GM20000 (cell line): ENCODE measurements at regions not wholly inside any gene's neighbourhood (a gene's known extent, or its start where the extent isn't known, plus 50 kb on each side); places are given as distances from the start of the nearest gene placed in this dataset.

Source experiments
- DNase-seq: peaks from one replicate; pipeline ENCODE4 v3.0.0; 2012; ENCODE audit warnings: low spot score
- TF ChIP-seq, protein P1 (sequence below): IDR thresholded peaks from 2 replicates; pipeline ENCODE4 v1.5.1; 2012; ENCODE audit warnings: mild to moderate bottlenecking, control low read depth; ENCODE audit errors: extremely low read depth, missing control alignments

DNA sequence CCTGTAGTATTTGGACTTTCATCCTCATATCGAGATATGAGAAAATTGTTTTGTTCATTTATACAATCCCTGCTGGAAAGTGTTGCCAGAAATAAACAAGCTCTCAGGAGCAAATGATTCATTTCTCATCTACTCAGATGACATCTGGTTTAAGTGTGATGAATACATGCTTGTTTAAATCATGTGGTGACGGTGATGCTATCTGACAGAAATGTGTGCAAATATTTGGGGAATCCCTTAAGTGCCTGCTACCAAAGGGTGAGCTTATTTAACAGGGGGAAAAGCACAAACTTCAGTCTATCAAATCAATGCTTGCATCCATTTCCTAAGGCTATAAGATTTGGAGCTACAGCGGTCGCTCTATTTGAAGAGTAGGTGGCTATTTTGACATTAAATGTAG, 368.3 kb upstream of the SASH1 start:
- TF ChIP-seq, protein P1, sequence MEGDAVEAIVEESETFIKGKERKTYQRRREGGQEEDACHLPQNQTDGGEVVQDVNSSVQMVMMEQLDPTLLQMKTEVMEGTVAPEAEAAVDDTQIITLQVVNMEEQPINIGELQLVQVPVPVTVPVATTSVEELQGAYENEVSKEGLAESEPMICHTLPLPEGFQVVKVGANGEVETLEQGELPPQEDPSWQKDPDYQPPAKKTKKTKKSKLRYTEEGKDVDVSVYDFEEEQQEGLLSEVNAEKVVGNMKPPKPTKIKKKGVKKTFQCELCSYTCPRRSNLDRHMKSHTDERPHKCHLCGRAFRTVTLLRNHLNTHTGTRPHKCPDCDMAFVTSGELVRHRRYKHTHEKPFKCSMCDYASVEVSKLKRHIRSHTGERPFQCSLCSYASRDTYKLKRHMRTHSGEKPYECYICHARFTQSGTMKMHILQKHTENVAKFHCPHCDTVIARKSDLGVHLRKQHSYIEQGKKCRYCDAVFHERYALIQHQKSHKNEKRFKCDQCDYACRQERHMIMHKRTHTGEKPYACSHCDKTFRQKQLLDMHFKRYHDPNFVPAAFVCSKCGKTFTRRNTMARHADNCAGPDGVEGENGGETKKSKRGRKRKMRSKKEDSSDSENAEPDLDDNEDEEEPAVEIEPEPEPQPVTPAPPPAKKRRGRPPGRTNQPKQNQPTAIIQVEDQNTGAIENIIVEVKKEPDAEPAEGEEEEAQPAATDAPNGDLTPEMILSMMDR = no peak
- DNase-seq = no peak

DNA sequence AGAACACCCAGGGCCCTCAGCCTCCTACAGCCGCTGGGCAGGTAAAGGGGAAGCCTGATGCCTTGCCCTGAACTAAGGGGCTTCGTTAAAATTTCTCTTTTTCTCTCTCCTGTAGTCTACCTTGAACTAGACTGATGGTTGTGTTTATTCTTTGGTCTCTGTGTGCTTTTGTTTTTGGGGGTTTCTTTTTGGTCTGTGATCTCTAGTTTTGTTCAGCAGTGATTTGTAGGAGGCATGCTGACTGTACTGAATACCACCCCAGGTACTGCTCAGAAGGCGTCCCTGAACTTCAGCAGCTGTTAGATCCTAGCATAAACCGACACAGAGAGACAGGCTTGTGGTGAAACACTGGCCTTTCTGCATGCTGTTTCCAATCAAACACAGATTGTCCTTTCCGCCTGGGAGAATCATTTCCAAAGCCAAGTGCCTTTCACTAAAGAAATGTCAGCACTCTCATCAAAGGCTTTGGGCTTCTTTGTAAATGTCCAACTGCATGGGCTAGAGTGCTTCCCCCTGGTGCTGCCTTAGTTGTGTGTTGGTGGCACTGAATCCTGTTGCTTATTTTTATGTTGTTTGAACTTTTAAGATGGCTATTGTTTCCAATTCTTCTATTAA, 364.7 kb upstream of the SASH1 start:
- TF ChIP-seq, protein P1 = no peak
- no peak for DNase-seq

DNA sequence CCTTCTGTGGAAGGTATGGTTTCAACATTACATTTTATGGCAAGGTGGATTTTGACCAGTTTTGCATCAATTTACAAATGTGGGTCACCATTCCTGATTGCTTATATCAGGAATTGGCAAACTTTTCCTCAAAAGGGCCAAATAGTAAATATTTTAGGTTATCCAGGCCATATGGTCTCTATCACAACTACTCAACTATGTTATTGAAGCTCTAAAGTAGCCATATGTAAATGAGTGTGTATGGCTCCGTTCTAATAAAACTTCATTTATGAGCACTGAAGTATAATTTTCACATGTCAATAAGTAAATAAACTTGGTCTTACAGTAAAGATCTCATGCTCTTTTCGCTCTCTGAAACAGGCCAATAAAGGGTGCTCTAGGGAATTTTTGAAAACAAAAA, 362.7 kb upstream of the SASH1 start:
- no peak for DNase-seq
- TF ChIP-seq, protein P1 = no peak

DNA sequence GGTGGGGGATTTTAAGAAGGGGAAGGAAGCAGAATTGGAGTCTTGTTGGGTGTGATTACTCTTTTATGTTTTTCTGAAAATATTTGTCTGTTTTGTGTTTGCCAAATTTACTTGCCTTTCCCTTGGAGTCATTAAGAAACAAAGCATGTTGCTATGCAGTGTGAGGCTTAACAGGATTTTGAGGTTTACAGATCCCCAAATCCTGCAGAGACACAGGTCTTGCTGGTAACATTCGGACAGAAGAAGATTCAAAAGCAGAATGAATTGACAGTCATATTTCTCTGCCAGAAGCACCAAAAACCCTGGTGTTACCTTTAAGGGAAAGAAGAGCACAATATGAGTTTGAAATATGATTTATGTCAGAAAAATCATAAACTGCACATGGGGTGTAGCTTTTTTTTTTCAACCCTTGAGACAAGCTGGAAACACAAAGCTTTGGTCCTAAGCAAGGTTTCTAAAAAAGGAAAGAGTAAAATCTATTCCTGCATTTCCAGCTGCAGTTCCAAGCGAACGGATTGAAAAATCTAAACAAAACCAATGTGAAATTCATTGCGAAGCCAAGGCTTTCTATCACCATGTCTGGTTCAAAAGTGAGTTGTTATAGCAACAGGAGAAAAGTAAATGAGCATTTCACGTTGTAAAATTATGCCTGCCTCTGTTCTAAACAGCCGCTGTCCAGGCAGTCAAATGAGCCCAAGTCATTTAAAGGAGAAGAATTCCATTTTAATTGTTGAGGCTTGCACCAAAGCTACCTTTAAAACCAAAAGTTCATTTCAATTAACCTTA, 358.9 kb upstream of the SASH1 start:
- TF ChIP-seq, protein P1 = no peak
- DNase-seq = no peak

DNA sequence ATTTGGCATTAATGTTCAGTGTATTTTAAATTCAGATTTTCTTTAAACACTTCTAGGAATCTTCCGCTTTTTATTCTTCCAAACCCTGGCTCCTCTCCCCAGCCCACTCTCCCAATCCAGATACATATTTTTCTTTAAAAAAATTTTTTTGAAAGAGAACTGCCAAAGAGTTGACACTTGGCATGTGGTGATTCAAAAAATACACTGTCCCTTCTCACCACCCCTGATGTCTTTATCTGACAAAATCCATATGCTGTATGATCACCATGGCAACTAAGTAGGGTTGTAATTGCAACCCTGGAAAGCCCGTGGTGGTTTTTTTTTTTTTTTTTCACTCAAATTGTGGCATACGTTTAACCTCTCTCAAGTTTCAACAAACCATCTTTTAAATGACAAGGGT, 355.8 kb upstream of the SASH1 start:
- TF ChIP-seq, protein P1 = no peak
- no peak for DNase-seq

DNA sequence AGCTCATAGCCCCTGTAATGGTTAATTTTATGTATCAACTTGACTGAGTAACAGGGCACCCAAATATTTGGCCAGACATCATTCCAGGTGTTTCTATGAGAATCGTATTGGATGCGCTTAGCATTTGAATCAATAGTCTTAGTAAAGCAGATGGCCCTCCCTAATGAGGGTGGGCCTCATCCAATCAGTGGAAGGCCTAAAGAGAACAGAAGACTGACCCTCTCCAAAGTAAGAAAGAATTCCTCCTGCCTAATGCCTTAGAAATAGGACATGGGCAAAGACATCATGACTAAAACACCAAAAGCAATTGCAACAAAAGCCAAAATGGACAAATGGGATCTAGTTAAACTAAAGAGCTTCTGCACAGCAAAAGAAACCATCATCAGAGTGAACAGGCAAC, 352.5 kb upstream of the SASH1 start:
- TF ChIP-seq, protein P1 = no peak
- no peak for DNase-seq

DNA sequence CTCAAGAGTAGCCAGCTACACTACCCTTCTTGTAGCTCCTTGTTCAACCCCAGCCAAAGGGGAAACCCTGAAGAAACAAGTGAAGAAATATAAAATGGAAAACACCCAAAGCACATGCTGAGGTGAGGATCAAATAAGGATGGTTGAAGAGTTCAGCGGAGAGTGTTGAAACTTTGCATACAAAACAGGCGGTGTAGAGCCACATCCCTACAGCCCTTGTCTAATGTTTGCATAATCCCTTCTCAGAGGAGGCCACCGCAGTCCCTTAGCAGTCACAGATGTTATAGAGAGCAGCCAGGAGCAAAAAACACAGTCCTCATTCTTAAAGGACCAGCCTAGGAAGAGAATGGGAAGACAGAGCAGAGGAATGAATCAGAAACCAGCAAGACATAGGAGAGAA, 350.7 kb upstream of the SASH1 start:
- TF ChIP-seq, protein P1 = no peak
- no peak for DNase-seq
